ENCODE measurements at regions not wholly inside any gene's neighbourhood (a gene's known extent, or its start where the extent isn't known, plus 50 kb on each side); places are given as distances from the start of the nearest gene placed in this dataset.

GRCh38 chr7:26485367-26485934 lies 193.8 kb downstream of the SNX10 start:
- no peak for TF ChIP-seq POLR2AphosphoS5 (IDR thresholded peaks at IDR 0.05)
- TF ChIP-seq POLR2A (IDR thresholded peaks at IDR 0.05; ENCODE audit: low read depth), result no peak
- TF ChIP-seq CTCF (IDR thresholded peaks at IDR 0.05), result no peak

Measured in esophagus muscularis mucosa (tissue), 3 donors.